ENCODE measurements at regions not wholly inside any gene's neighbourhood (a gene's known extent, or its start where the extent isn't known, plus 50 kb on each side); places are given as distances from the start of the nearest gene placed in this dataset.

DNA sequence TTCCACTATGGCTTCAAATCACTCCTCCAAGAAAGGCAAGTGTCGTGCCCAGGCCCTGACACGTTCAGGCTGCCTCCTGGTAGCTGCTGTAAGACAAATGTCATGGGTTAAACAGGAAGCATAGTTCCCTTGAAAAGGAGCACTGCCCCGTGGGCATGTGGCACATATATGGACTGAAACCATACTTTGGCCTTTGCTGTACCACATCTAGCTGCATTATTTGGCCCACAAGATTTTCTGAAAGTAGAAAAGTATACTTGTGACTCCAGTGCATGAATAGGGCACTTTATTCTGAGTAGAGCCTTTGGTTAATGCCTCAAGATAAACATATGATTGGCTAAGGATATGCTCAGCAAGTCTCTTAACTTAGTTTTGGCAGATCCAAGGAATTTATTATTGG, 218.7 kb upstream of the EGLN3 start:
- TF ChIP-seq, protein P1, sequence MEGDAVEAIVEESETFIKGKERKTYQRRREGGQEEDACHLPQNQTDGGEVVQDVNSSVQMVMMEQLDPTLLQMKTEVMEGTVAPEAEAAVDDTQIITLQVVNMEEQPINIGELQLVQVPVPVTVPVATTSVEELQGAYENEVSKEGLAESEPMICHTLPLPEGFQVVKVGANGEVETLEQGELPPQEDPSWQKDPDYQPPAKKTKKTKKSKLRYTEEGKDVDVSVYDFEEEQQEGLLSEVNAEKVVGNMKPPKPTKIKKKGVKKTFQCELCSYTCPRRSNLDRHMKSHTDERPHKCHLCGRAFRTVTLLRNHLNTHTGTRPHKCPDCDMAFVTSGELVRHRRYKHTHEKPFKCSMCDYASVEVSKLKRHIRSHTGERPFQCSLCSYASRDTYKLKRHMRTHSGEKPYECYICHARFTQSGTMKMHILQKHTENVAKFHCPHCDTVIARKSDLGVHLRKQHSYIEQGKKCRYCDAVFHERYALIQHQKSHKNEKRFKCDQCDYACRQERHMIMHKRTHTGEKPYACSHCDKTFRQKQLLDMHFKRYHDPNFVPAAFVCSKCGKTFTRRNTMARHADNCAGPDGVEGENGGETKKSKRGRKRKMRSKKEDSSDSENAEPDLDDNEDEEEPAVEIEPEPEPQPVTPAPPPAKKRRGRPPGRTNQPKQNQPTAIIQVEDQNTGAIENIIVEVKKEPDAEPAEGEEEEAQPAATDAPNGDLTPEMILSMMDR (IDR thresholded peaks at IDR 0.05): no peak
- no peak for TF ChIP-seq SP1 (CRISPR knock-in tag; conservative IDR thresholded peaks at IDR 0.05)
- TF ChIP-seq CREB1 (CRISPR knock-in tag; IDR thresholded peaks at IDR 0.05): no peak
